GM18505 (cell line): ENCODE measurements at regions not wholly inside any gene's neighbourhood (a gene's known extent, or its start where the extent isn't known, plus 50 kb on each side); places are given as distances from the start of the nearest gene placed in this dataset.

Experiments used
- ATAC-seq: cut with Tn5 transposase; IDR thresholded peaks from one replicate; pipeline ENCODE4 v1.9.1; 2021; ENCODE audit not compliant: unreplicated experiment
- POLR2A ChIP-seq: IDR thresholded peaks from 4 replicates; pipeline ENCODE4 v1.6.1; 2011; ENCODE audit warnings: borderline replicate concordance; ENCODE audit not compliant: insufficient read depth, insufficient read length; ENCODE audit errors: extremely low read depth

- no peak for ATAC-seq
- no peak for TF ChIP-seq POLR2A
Measured at GRCh38 chr16:86921289-86921688, 342.9 kb downstream of the FOXL1 start.

- no peak for ATAC-seq
- TF ChIP-seq POLR2A: no peak
Measured at GRCh38 chr16:86922311-86922710, 344.0 kb downstream of the FOXL1 start.

- ATAC-seq: no peak
- TF ChIP-seq POLR2A: no peak
Measured at GRCh38 chr16:86923656-86924055, 345.3 kb downstream of the FOXL1 start.

- no peak for TF ChIP-seq POLR2A
- no peak for ATAC-seq
Measured at GRCh38 chr16:86924537-86924936, 346.2 kb downstream of the FOXL1 start.

- TF ChIP-seq POLR2A: no peak
- no peak for ATAC-seq
Measured at GRCh38 chr16:86925067-86925791, 346.9 kb downstream of the FOXL1 start.

- ATAC-seq: no peak
- no peak for TF ChIP-seq POLR2A
Measured at GRCh38 chr16:86926181-86927094, 348.1 kb downstream of the FOXL1 start.

- no peak for ATAC-seq
- TF ChIP-seq POLR2A: no peak
Measured at GRCh38 chr16:86927699-86928098, 349.4 kb downstream of the FOXL1 start.

- TF ChIP-seq POLR2A: no peak
- ATAC-seq: no peak
Measured at GRCh38 chr16:86928523-86929011, 350.2 kb downstream of the FOXL1 start.

- no peak for ATAC-seq
- TF ChIP-seq POLR2A: no peak
Measured at GRCh38 chr16:86929057-86929871, 350.9 kb downstream of the FOXL1 start.

- ATAC-seq: no peak
- TF ChIP-seq POLR2A: no peak
Measured at GRCh38 chr16:86930001-86930400, 351.7 kb downstream of the FOXL1 start.

- TF ChIP-seq POLR2A: no peak
- no peak for ATAC-seq
Measured at GRCh38 chr16:86930663-86931373, 352.5 kb downstream of the FOXL1 start.

- TF ChIP-seq POLR2A: no peak
- ATAC-seq: no peak
Measured at GRCh38 chr16:86931410-86931941, 353.1 kb downstream of the FOXL1 start.

- no peak for TF ChIP-seq POLR2A
- ATAC-seq: no peak
Measured at GRCh38 chr16:86932130-86932982, 354.0 kb downstream of the FOXL1 start.
